Glomerular endothelial cell (primary cell): ENCODE measurements at regions not wholly inside any gene's neighbourhood (a gene's known extent, or its start where the extent isn't known, plus 50 kb on each side); places are given as distances from the start of the nearest gene placed in this dataset.
"Not testable (repeated sequence)": the region's sequence is repeated elsewhere in the genome, so short reads cannot be mapped to it uniquely, and the experiment has no call there.

Source experiments
- DNase-seq: peaks from one replicate; pipeline ENCODE4 v3.0.0-alpha.2; 2011; ENCODE audit warnings: low read depth, low spot score; ENCODE audit errors: extremely low read depth

DNA sequence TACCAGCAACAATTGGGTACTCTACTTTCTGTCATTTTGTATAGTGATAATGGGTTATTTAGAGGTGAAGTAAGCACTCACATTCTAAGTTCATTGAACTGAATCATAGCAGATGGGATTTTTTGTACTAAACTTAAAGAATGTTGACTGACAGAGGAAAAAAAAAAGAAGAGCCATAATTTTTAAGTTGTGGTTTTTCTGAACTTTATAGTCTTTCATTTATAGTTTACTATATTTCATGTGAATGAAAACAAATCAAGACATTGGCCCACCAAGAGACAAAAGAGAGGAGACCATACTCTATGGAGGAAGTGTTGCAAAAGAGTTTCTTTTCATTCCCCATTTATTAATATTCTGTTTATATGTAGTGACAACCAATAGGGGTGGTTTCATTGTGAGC, 685.7 kb downstream of the BCKDHB start:
- no peak for DNase-seq

DNA sequence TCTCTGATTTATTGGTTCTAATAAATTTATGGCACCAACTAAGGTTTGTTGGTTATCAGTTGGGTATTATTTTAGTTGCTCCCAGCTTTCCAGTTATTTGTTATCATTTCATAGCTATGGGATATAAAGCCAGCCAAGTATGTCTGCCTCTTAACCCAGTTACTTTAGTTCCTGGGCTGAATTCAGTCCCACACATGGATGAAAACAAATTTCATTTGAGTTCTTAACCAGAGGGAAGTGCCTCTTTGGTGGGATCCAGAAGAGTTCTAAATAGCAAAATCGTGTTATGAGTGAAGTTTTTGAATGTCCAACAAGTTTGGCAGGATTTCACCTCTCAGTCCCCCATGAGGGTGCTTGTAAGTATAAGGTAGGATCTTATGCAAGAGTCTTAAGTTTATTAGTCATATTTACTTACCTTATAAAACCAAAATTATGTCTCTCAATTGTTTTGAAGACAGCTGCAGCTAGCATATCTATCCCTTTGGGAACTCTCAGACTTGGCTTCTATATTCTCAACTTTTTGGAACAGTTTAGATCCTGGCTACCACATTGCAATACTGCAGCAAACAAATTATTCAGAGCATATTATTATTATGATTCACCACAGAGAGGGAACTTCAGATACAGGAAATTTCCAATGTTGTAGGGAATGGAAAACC, 683.6 kb downstream of the BCKDHB start:
- no peak for DNase-seq

DNA sequence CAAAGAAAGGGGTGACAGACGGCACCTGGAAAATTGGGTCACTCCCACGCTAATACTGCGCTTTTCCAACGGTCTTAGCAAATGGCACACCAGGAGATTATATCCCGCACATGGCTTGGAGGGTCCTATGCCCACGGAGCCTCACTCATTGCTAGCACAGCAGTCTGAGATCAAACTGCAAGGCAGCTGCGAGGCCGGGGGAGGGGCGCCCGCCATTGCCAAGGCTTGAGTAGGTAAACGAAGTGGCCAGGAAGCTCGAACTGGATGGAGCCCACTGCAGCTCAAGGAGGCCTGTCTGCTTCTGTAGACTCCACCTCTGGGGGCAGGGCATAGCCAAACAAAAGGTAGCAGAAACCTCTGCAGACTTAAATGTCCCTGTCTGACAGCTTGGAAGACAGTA, 676.8 kb downstream of the BCKDHB start:
- not testable (repeated sequence) for DNase-seq

DNA sequence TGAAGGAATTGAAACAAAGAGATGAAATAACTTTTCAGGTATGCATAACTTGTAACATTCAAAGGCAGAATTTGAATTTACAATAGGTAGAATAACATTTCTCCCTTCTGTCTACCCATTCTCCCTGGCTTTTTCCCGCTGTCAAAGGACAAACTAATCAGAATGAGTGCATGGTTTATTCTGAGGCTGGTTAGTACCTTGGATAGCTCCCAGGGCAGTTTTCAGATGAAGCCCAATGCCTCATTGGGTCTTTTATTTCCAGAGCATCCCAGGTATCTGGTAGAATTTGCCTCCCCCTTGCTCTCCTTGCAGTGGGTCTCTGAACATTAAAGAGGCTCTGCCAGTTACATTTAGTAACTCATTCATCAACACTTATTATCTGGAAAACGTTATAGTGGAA, 665.5 kb downstream of the BCKDHB start:
- no peak for DNase-seq

DNA sequence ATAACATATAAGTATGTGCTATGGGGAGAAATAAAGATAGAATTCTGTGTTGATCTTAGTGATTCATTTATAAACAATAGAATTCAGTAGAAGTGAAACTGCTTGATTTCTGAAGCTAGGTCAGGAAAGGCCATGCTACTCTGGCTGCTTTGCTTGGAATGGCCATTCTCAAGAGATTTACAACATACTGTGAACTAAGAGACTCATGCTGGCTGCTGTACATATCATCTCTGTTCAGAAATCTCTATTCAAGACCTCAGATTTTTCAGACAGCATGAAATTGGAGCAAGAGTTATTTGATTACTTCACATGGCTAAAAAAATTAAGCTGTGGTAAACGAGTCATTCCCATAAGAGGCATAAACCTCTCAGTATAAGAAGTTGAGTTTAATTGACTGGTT, 662.6 kb downstream of the BCKDHB start:
- no peak for DNase-seq

DNA sequence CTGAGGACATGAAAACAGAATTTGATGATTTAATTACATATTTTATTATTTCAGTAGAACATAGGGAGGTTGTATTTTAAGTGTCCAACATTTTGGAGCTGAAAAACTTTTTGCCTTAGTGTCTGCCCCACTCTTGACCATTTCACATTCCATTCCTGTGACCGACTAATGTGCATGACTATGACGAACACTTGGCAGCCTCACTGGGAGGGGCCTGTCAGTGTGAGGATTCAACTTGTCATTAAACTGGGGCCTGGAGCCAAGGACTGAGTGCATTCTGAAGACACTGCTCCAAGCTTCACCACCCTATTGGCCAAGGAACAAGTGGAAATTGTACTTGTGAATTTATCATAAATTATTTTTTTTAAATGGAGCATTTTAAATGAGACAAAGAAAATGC, 661.3 kb downstream of the BCKDHB start:
- no peak for DNase-seq

DNA sequence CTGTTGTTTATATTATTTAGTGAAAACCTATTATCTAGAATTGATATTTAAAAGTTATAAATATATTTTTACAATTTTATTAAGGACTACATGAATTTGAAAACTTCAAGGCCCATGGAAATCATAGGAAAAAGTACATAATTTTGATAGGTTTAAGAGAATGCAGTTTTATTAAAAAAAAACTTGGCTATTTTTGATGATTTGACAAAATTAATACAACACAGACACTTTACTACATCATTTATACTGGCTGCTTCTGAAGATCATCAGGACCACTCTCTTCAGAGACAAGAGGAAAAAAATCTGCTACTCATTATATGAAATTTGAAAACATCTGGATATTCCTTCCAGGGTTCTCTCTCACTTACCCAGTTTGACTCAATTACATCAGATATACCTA, 637.7 kb downstream of the BCKDHB start:
- DNase-seq, result no peak

DNA sequence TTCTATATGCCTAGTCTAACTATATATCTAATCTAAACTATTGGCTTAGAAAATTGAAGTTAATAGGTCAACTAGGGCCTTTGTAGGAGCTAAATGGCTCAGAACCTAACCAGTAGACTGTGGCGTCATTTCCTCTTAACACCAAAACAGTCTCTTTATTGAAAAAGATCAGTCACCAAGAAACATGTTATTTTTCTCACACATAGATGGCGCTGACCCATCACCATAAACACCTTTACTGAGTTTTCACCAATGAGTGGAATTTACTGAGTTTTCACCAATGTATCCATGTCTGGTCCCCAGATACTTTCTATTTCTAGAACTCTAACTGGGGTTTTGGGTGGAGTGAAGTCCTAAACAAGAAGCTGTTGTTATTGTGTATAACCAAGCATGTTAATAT, 636.0 kb downstream of the BCKDHB start:
- DNase-seq, result peak; percentile 12

DNA sequence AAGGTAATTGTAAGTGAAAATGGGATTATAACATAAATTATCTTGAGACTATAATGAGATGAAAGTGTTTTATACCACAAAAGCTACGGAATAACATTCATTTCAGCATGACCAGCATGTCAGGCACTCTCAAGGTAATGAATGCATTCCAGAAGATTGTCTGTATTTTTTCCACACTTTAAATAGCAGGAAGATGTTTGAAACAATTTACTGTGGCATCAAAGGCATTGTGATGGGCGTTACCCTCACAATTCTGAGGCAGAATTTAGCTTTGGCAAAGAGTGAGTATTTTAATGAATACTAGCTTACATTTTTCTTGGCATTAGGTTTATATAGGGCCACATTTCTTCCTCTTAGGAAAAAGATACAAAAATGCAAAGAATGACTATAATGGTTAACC, 627.2 kb downstream of the BCKDHB start:
- no peak for DNase-seq

DNA sequence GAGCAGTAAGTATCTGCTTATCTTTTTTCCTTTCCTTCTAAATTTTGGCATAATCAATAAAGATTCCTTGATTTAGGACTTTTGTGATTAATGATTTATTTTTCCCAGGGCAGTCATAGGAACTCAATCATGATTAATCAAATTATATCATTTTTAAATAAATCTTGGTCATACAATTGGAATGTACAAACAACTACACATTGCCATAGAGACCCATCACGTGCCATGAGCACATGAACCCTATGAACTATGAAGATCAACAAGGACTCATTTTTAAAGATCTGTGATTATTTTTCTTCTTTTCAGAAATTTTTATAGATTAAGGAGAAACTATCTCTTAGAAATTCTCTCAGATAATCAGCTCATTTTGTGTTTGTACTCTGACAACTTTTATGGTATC, 622.4 kb downstream of the BCKDHB start:
- no peak for DNase-seq

DNA sequence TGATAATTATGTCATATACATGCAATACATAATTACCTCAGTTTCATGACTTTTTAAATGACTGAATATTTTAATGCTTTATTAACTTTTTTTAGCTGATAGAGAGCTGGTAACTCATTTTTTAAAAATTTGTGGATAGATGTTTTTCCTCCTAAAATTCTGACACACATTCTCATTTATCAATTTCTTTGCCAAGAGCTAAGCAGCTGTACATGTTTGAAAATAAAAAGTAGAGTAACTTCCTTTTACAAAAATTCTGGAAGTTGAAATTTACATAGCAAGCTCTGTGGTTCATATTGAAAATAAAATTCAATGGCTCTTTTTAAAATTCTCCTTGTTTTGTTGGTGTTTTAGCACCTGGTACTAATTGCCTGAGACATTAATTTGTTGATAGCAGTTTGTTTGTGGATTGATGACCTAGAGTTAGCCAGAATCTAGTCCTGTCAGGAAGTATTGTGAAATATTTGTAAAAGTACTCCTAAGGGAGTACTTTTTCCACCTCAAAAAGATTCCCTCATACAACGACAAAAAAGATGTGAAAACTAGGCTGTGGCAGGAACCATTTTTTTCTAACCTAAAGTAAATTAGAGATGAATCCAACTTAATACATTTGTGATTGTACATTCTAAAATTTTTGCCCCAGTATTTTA, 621.8 kb downstream of the BCKDHB start:
- DNase-seq, result no peak

DNA sequence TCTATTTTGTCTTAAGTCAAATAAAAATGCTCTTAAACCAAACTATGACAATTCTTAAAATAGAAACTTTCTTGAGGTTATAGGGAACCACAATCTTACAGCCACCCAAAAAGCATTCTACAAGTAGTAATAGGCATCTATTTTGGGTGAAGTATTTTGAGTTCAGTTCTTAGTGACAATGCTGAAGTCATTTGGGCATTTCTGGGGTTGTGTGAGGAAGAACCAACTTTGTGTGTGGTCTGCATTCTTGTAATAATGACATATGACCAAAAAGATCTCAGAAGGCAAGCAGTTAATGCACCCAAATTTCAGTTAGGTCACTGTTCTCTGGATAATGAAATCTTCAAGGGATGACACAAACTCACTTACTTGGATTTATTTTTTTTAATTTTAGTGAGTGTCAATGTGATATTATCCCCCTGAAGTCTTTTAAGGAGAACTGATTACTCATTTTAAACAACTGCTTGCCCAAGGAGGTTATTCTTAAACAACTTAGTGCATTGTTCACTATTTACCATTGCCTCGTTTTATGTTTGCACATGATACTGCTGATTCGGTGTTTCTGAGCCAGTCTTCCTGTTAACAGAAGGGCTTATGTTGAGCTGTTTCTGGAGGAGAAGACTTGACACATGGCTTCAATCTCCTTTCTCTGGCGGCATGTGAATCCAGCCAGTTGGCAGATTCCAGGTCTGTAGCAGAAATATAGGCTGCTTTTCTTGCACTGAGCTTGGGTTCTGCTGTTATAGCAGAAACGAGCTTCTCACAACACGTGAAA, 618.9 kb downstream of the BCKDHB start:
- DNase-seq, result no peak

DNA sequence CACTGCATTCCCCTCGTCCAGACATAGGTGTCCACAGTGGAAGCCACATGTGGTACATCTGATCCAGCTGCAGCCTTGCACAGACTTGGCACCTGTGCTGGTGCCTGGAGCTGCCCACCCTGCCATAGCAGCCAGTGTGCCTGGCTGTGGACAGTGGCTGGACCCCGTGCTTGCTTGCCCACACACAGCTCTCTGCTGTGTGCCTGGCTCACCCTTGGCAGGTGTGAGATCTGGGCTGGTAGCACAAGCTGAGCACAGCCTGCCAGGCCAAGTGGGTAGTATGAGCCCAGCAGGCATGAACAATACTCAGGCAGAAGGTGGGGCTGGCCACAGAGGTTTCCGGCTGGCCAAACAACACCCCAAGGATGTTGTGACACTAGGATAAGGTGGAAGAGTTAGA, 614.4 kb downstream of the BCKDHB start:
- DNase-seq, result no peak

DNA sequence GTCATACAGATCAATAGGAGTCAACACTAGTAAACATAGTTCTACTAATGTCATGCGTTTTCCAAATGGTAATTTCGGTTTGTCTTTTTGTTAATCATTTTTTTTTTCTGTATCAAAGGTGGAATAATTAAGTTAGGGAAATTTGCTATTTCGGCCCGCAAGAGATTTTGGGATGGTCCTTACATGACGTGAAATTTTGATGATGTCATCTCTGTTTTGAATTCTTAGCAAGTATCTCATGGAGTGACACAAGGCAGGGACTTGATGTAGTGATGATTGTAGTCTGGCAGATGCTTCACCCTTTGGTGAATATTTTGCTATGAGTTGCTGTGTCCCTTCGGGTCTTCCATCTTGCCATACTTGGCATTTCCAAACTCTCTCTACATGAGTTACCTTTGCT, 608.0 kb downstream of the BCKDHB start:
- no peak for DNase-seq

DNA sequence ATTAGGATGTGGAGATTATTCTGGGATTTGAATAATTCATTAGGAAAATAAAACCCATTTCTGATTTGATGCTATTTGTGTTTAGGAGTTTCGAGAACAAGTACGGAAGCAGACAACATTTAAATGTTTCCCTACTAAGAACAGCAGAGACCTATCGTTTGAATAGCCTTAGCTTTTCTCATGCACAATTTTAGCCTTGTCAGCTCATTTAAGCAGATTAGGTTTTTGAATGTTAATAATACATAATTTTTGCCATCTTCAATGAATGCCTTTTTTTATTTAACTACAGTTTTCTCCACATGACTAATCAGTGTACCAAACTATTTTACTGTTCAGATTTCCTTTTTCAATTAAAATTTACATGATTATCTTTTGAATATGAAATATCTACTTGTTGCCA, 592.0 kb downstream of the BCKDHB start:
- no peak for DNase-seq

DNA sequence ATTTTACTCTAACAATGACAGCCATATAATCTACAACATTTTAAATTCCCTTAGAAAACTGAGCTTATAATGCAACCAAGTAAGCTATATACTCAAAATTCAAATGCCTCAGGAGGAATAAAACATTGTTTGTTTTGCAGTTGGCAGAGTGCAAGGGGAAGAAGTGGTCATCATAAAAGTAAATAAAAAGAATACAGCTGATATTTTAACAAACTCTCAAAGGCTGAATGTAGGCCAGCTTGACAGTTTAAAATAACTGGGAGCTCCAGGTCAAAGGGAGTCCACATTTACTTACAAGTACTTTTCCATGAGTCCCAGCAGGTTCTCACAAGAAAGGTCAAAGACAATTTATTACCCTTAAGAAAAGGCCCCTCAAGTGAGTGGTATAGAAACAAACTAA, 589.8 kb downstream of the BCKDHB start:
- DNase-seq, result no peak

DNA sequence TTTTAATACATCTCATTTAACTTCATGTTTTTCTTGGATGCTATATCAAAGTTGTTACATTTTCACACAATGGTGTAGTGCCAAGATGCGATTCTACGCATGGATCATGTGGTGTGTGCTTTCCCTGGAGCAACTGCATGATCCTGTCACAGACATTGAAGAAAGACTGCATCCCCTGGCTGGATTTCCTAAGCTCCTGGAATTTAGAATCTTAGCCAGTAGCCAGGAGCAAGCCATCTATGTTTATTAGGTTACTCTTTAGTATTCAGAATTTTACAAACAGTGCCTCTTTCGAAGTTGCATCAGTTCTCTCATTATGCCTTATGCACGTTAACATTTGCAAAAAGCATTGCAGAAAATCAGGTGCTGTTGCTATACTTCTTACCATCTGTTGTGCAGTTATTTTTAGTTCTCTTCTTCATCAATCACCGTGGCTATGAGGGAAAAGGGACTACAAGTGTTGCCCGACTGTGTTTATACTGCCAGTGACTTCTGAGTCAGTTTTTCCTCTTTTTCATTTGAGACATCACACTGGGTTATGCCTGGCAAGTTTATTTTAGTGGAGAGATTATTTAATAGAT, 584.2 kb downstream of the BCKDHB start:
- no peak for DNase-seq

DNA sequence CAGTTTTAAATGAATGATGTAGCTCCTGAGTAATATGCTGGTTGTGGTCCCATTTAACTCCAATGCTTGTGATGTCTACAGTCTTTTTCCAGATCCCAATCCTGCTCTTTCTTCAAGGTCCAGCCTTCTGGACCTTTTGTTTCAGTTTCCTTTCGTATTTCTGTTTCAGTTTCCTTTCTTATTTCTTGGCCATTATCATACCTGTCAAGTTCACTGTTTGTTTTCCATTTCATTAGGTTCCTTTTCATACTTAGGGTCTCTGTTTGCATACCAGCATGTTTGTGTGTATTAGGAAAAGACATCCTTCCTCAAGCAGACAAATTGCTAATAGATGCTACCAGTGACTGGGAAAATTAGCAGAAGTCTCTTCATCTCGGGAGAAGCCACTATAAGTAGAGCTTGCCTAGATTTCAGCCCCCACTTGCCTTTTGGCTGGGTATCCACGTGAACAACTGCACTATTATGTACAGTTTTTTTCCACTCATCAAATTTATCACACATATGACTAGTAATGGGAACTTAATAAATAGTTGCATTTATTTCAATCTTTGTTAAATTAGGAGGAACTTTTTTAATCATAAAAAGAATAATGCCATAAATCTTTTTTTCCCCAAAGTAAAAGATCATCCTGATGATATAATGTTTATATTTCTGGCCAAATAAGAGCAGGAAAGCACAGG, 583.4 kb downstream of the BCKDHB start:
- no peak for DNase-seq

DNA sequence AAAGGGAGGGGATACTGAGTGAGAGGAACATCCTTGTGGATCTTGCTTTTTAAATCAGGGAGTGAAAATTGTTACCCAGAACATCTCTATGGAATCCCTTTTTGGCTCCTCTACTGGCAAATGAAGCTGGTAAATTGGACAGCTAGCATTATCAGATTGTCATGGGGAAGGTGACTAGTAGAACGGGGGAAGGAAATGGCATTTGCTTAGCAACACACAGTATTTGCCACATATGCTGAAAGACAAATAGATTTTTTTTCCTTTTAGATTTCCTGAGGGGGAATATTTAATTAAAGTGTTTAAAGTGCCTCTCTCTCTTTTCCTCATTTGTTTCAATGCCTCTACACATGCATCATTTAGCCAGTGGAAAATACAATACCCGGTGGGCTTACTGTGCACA, 573.5 kb downstream of the BCKDHB start:
- no peak for DNase-seq

DNA sequence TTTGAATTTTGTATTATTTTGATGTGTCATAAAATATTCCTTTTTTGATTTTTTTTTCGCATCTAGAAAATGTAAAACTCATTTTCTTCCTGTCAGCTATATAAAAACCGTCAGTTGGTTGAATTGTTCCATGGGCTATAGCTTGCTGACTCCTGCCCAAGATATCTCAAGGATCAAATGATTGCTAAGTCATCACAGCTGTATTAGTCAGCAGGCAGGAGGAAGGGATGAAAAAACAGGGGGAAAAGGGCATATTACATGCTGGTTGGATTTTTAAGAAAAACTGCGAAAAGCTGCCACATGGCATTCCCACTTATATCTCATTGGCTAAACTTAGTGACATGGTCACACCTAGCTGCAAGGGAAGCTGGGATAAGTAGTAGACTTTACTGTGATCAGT, 569.9 kb downstream of the BCKDHB start:
- DNase-seq, result no peak

DNA sequence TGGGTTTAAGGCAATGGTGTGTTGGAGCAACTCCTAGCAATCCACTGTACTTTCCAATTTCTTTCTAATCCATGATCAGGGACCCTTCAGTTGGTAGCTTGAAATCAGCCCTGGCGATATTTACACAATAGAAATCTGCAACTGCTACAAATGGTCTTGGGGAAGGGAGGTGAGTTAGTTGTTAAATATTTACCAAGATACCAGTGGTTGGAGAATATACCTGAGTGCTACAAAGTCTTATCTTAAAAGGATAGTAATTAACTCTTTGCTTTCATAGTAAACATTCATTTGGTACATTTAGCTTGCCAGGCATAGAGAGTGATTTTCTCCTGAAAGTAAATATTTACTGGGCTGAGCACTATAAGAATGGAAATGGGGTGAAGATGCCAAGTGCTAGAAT, 568.2 kb downstream of the BCKDHB start:
- DNase-seq, result no peak
